OCI-LY3 (cell line): ENCODE measurements at regions not wholly inside any gene's neighbourhood (a gene's known extent, or its start where the extent isn't known, plus 50 kb on each side); places are given as distances from the start of the nearest gene placed in this dataset.

ENCODE experiments used
- H2AFZ ChIP-seq: fragments of 200-600, 300-600 bp; shearing (Covaris generic); 2 replicates; pipeline ENCODE4 v1.6.0; 2014; ENCODE audit warnings: antibody characterized with exemption, low read depth, low read length
- H3K27ac ChIP-seq: fragments of 200-600, 300-600 bp; sonication (generic); 2 replicates; pipeline ENCODE4 v1.5.1; 2014; ENCODE audit warnings: mild to moderate bottlenecking, low read length, moderate library complexity, mixed read lengths
- H3K27me3 ChIP-seq: fragments of 200-600, 300-600 bp; sonication (generic); 2 replicates; pipeline ENCODE4 v1.6.1; 2014; ENCODE audit warnings: low read depth, low read length, mixed read lengths
- H3K36me3 ChIP-seq: fragments of 200-600, 300-600 bp; sonication (generic); replicated peaks from 2 replicates; pipeline ENCODE3; 2014; ENCODE audit warnings: low read depth, low read length, mixed read lengths
- H3K4me1 ChIP-seq: fragments of 300-600, 200-600 bp; sonication (generic); 2 replicates; pipeline ENCODE4 v1.6.1; 2014; ENCODE audit warnings: low read length, mixed read lengths
- H3K4me2 ChIP-seq: fragments of 200-600, 300-600 bp; sonication (generic); 2 replicates; pipeline ENCODE4 v1.6.1; 2014; ENCODE audit warnings: low read length, mixed read lengths
- H3K4me3 ChIP-seq: fragments of 300-600, 200-600 bp; sonication (generic); 2 replicates; pipeline ENCODE4 v1.5.1; 2014; ENCODE audit warnings: antibody characterized with exemption, mild to moderate bottlenecking, low read length, moderate library complexity
- H3K79me2 ChIP-seq: fragments of 300-600, 200-600 bp; shearing (Covaris generic); 2 replicates; pipeline ENCODE4 v1.6.1; 2014; ENCODE audit warnings: mild to moderate bottlenecking, low read length, mixed read lengths
- H3K9ac ChIP-seq: fragments of 300-600, 200-600 bp; shearing (Covaris generic); 2 replicates; pipeline ENCODE4 v1.6.0; 2014; ENCODE audit warnings: mild to moderate bottlenecking, low read length, moderate library complexity
- H3K9me3 ChIP-seq: fragments of 200-600, 300-600 bp; shearing (Covaris generic); 2 replicates; pipeline ENCODE4 v1.6.1; 2014; ENCODE audit warnings: low read length, mixed read lengths; ENCODE audit not compliant: insufficient read depth
- H4K20me1 ChIP-seq: fragments of 200-600, 300-600 bp; sonication (generic); 2 replicates; pipeline ENCODE4 v1.6.1; 2016; ENCODE audit warnings: low read length, mixed read lengths; ENCODE audit not compliant: insufficient read depth
- CTCF ChIP-seq: fragments of 200-600, 300-600 bp; sonication (generic); IDR thresholded peaks from 2 replicates; pipeline ENCODE4 v1.5.1; 2014; ENCODE audit warnings: antibody characterized with exemption, low read length, low read depth
- EZH2phosphoT487 ChIP-seq: fragments of 200-600 bp; shearing (Covaris generic); IDR thresholded peaks from 2 replicates; pipeline ENCODE4 v1.6.1; 2018; ENCODE audit warnings: antibody characterized with exemption, mixed run types, low read depth

DNA sequence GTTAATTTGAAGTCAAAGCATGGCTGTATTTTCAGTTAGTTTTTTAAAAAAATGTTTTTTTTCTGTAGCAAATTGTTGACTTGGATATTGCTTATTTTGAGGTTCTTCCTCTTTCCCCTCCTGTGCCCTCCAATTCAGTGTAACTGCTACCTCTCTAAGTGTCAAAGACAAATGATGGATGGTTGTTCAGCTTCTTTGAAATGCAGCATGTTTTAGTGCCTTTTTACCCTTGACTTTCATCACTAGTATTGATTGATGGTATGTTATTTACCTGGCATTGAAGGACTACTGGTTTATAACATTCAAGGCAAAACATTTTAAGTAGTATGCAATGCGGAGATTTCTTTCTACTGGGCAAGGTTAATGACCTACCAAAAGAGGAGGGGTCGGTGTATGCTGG is 281.0 kb upstream of the FAT1 start:
- Histone ChIP-seq H3K9ac (no peak overlapping the region), H3K4me2 (no peak overlapping the region), H3K27me3 (no peaks in the 10 kb centered on the region), H3K79me2 (no peaks in the 10 kb centered on the region), H4K20me1 (no peaks in the 10 kb centered on the region), H3K9me3 (no peaks in the 10 kb centered on the region), H3K4me1 (no peaks in the 10 kb centered on the region), H2AFZ (no peak overlapping the region), H3K36me3 (no peaks in the 10 kb centered on the region), H3K27ac (no peak overlapping the region), H3K4me3 (no peak overlapping the region)
- TF ChIP-seq EZH2phosphoT487 (no peak), CTCF (no peak)

- no peak overlapping the region for H2AFZ ChIP-seq
- H3K9me3 ChIP-seq = no peaks in the 10 kb centered on the region
- no peak overlapping the region for H3K4me2 ChIP-seq
- no peak overlapping the region for H3K9ac ChIP-seq
- H3K27ac ChIP-seq = no peak overlapping the region
- H4K20me1 ChIP-seq = no peaks in the 10 kb centered on the region
- H3K79me2 ChIP-seq = no peaks in the 10 kb centered on the region
- H3K36me3 ChIP-seq = no peaks in the 10 kb centered on the region
- no peaks in the 10 kb centered on the region for H3K4me1 ChIP-seq
- H3K4me3 ChIP-seq = no peak overlapping the region
- TF ChIP-seq EZH2phosphoT487 (no peak), CTCF (no peak)
- no peaks in the 10 kb centered on the region for H3K27me3 ChIP-seq
Measured at GRCh38 chr4:187006189-187006618, 282.5 kb upstream of the FAT1 start.

GRCh38 chr4:187010052-187010451 is 286.4 kb upstream of the FAT1 start:
- Histone ChIP-seq H3K4me3 (no peak overlapping the region), H3K79me2 (no peaks in the 10 kb centered on the region), H3K27me3 (no peaks in the 10 kb centered on the region), H4K20me1 (no peaks in the 10 kb centered on the region), H3K9me3 (no peaks in the 10 kb centered on the region), H3K9ac (no peak overlapping the region), H3K36me3 (no peaks in the 10 kb centered on the region), H3K27ac (no peak overlapping the region), H2AFZ (no peak overlapping the region), H3K4me1 (no peaks in the 10 kb centered on the region), H3K4me2 (no peak overlapping the region)
- TF ChIP-seq EZH2phosphoT487 = no peak

- no peak overlapping the region for H3K4me3 ChIP-seq
- H3K9me3 ChIP-seq = no peaks in the 10 kb centered on the region
- no peaks in the 10 kb centered on the region for H3K4me1 ChIP-seq
- H2AFZ ChIP-seq = no peak overlapping the region
- no peaks in the 10 kb centered on the region for H3K27me3 ChIP-seq
- no peak for TF ChIP-seq CTCF
- no peak for TF ChIP-seq EZH2phosphoT487
- H3K9ac ChIP-seq = no peak overlapping the region
- H3K4me2 ChIP-seq = no peak overlapping the region
- no peaks in the 10 kb centered on the region for H3K79me2 ChIP-seq
- no peaks in the 10 kb centered on the region for H3K36me3 ChIP-seq
- H4K20me1 ChIP-seq = no peaks in the 10 kb centered on the region
- H3K27ac ChIP-seq = no peak overlapping the region
Measured at GRCh38 chr4:187016101-187016500, 292.4 kb upstream of the FAT1 start.

DNA sequence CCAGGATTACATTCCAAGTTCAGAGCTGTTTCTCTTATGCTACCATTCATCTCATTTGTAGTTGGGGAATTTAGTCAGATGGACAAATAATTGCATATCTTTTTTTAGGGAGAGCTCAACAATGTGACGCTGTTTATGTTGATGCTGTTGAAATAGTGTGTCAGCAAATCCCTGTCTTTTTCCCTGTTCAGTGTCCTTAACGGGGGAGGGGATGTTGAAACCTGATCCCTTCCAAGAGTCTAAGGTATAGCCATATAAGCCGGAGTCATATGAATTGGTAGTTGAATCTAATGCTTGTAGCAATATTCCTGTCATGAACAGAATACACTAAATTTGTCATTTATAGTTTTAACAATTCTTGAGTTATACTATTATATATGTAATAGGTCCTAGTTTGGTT is 293.5 kb upstream of the FAT1 start:
- no peak overlapping the region for H3K4me2 ChIP-seq
- no peaks in the 10 kb centered on the region for H4K20me1 ChIP-seq
- H3K9me3 ChIP-seq = no peaks in the 10 kb centered on the region
- H3K9ac ChIP-seq = no peak overlapping the region
- H3K4me1 ChIP-seq = no peaks in the 10 kb centered on the region
- no peaks in the 10 kb centered on the region for H3K27me3 ChIP-seq
- no peak overlapping the region for H2AFZ ChIP-seq
- no peak overlapping the region for H3K4me3 ChIP-seq
- no peaks in the 10 kb centered on the region for H3K79me2 ChIP-seq
- no peak for TF ChIP-seq EZH2phosphoT487
- no peak for TF ChIP-seq CTCF
- H3K36me3 ChIP-seq = no peaks in the 10 kb centered on the region
- H3K27ac ChIP-seq = no peak overlapping the region
